HepG2 (cell line): ENCODE measurements at regions not wholly inside any gene's neighbourhood (a gene's known extent, or its start where the extent isn't known, plus 50 kb on each side); places are given as distances from the start of the nearest gene placed in this dataset.
"Not testable (repeated sequence)": the region's sequence is repeated elsewhere in the genome, so short reads cannot be mapped to it uniquely, and the experiment has no call there.

ENCODE experiments used
- ATAC-seq: fragments of 200-7000 bp; cut with Tn5 transposase; 3 replicates; pipeline ENCODE4 v1.9.1; 2020; ENCODE audit warnings: mild to moderate bottlenecking, moderate library complexity
- BruUV-seq: library from RNA; stranded (reverse); fragments of 400-500 nt; replicated peaks from 2 replicates; lab custom pipeline; 2021; lab: Mats Ljungman, UMichigan
- CTCF ChIA-PET: fragments of 300-600 bp; formaldehyde crosslinking; extraction: SDS; loops from one replicate; lab custom pipeline; 2021; ENCODE audit warnings: low total read pairs, inconsistent platforms, low intra/inter-chr PET ratio; lab: Yijun Ruan, JAX
- POLR2A ChIA-PET: fragments of 350-600 bp; sonication (Branson Sonifier 250); formaldehyde crosslinking; loops from one replicate; lab custom pipeline; 2020; ENCODE audit warnings: antibody characterized with exemption, inconsistent platforms; lab: Yijun Ruan, JAX
- DNase-seq: peaks from one replicate; pipeline ENCODE4 v3.0.0-alpha.2; 2015; ENCODE audit warnings: low spot score
- FAIRE-seq: peaks from 3 replicates; lab custom pipeline; 2011; peaks lifted over from hg19 to GRCh38; lab: Jason Lieb, UNC
- H2AFZ ChIP-seq: one replicate; pipeline ENCODE4 v1.6.1; 2011; ENCODE audit warnings: low read length, inconsistent platforms
- H3K27ac ChIP-seq: fragments of 300-600 bp; 3 replicates; pipeline ENCODE4 v1.8.0; 2011; ENCODE audit warnings: mixed run types, mild to moderate bottlenecking, mixed read lengths, low read length, inconsistent platforms; ENCODE audit not compliant: insufficient read depth; ENCODE audit errors: extremely low read length
- H3K27me3 ChIP-seq, 2 experiments: fragments of 200-600 bp in 1 of 2; 2 replicates in 1 of 2; 3 replicates in 1 of 2; pipeline versions ENCODE4 v1.6.0 to v1.8.0; 2011; ENCODE audit warnings: low read length in 2 of 2, mild to moderate bottlenecking in 2 of 2, moderate library complexity in 2 of 2, inconsistent platforms in 1 of 2; ENCODE audit not compliant: insufficient read depth in 2 of 2, control insufficient read depth in 1 of 2
- H3K36me3 ChIP-seq, 2 experiments: fragments of 200-600 bp in 1 of 2; replicated peaks in 1 of 2; 2 replicates in 1 of 2; 3 replicates in 1 of 2; pipeline versions ENCODE4 v1.5.1 to v1.8.0; 2011; ENCODE audit warnings: low read length in 2 of 2, inconsistent platforms in 1 of 2; ENCODE audit not compliant: insufficient read depth in 2 of 2, control insufficient read depth in 1 of 2
- H3K4me1 ChIP-seq: 2 replicates; pipeline ENCODE4 v1.5.1; 2012; ENCODE audit warnings: low read length, inconsistent platforms; ENCODE audit not compliant: insufficient read depth
- H3K4me2 ChIP-seq: 2 replicates; pipeline ENCODE4 v1.6.0; 2011; ENCODE audit warnings: low read depth, low read length, inconsistent platforms
- H3K4me3 ChIP-seq, 3 experiments: fragments of 200-600 bp in 1 of 3; sonication (generic), shearing (Covaris generic) in 1 of 3; replicated peaks in 1 of 3; 2 replicates each; pipeline ENCODE4 v1.5.1; 2011 to 2016; ENCODE audit warnings: low read length in 3 of 3, inconsistent platforms in 2 of 3, low read depth in 2 of 3, mild to moderate bottlenecking in 2 of 3, control low read depth in 1 of 3, mixed read lengths in 1 of 3; ENCODE audit not compliant: insufficient read depth in 1 of 3
- H3K79me2 ChIP-seq: one replicate; pipeline ENCODE4 v1.6.1; 2011; ENCODE audit warnings: low read length, inconsistent platforms; ENCODE audit not compliant: insufficient read depth
- H3K9ac ChIP-seq: 2 replicates; pipeline ENCODE4 v1.6.0; 2011; ENCODE audit warnings: mild to moderate bottlenecking, low read depth, low read length, inconsistent platforms; ENCODE audit not compliant: insufficient read depth
- H3K9me3 ChIP-seq: 2 replicates; pipeline ENCODE4 v1.5.1; 2012; ENCODE audit warnings: mild to moderate bottlenecking, low read length
- H4K20me1 ChIP-seq: 2 replicates; pipeline ENCODE4 v1.6.0; 2011; ENCODE audit warnings: inconsistent platforms, mild to moderate bottlenecking, low read length, moderate library complexity; ENCODE audit not compliant: insufficient read depth
- ARNT2 ChIP-seq: sonication (generic); formaldehyde crosslinking; IDR thresholded peaks from 2 replicates; pipeline ENCODE4 v1.8.0; 2022; ENCODE audit warnings: mild to moderate bottlenecking, low read depth, missing genetic modification reagents, moderate library complexity
- HDAC2 ChIP-seq: sonication (generic); formaldehyde crosslinking; IDR thresholded peaks from 2 replicates; pipeline ENCODE4 v1.4.0; 2020; ENCODE audit warnings: missing genetic modification reagents
- HIVEP1 ChIP-seq: sonication (generic); formaldehyde crosslinking; IDR thresholded peaks from 2 replicates; pipeline ENCODE4 v1.4.0; 2020; ENCODE audit warnings: mild to moderate bottlenecking, missing genetic modification reagents
- HOXD1 ChIP-seq: sonication (generic); formaldehyde crosslinking; IDR thresholded peaks from 2 replicates; pipeline ENCODE4 v1.5.0; 2020; ENCODE audit warnings: missing genetic modification reagents
- JUN ChIP-seq: sonication (generic); formaldehyde crosslinking; IDR thresholded peaks from 2 replicates; pipeline ENCODE4 v1.4.0; 2020; ENCODE audit warnings: mild to moderate bottlenecking, missing genetic modification reagents
- NAIF1 ChIP-seq: sonication (generic); formaldehyde crosslinking; IDR thresholded peaks from 2 replicates; pipeline ENCODE4 v1.5.0; 2020; ENCODE audit warnings: mild to moderate bottlenecking, missing genetic modification reagents, borderline replicate concordance
- NCOR1 ChIP-seq: fragments of 200-600 bp; sonication (generic); IDR thresholded peaks from 2 replicates; pipeline ENCODE4 v1.7.0; 2017; ENCODE audit warnings: antibody characterized with exemption, low read length, borderline replicate concordance
- PPARG ChIP-seq: conservative IDR thresholded peaks from 2 replicates; pipeline ENCODE4 v1.6.1; 2016; ENCODE audit warnings: missing biosample characterization, missing genetic modification reagents
- REL ChIP-seq: sonication (generic); formaldehyde crosslinking; conservative IDR thresholded peaks from 2 replicates; pipeline ENCODE4 v1.8.0; 2022; ENCODE audit warnings: mild to moderate bottlenecking, missing genetic modification reagents, moderate library complexity
- TEF ChIP-seq: sonication (generic); formaldehyde crosslinking; IDR thresholded peaks from 2 replicates; pipeline ENCODE4 v1.5.0; 2020; ENCODE audit warnings: missing genetic modification reagents
- ZNF296 ChIP-seq: sonication (generic); formaldehyde crosslinking; conservative IDR thresholded peaks from 2 replicates; pipeline ENCODE4 v1.5.0; 2020; ENCODE audit warnings: mild to moderate bottlenecking, missing genetic modification reagents
- ZNF329 ChIP-seq: sonication (generic); formaldehyde crosslinking; IDR thresholded peaks from 2 replicates; pipeline ENCODE4 v1.9.0; 2021; ENCODE audit warnings: low read depth, mild to moderate bottlenecking, missing genetic modification reagents
- ZNF350 ChIP-seq: sonication (generic); formaldehyde crosslinking; IDR thresholded peaks from 2 replicates; pipeline ENCODE4 v1.4.0; 2020; ENCODE audit warnings: mild to moderate bottlenecking, low read depth, missing genetic modification reagents, borderline replicate concordance
- ZNF383 ChIP-seq: sonication (generic); formaldehyde crosslinking; IDR thresholded peaks from 2 replicates; pipeline ENCODE4 v1.4.0; 2020; ENCODE audit warnings: missing genetic modification reagents, mild to moderate bottlenecking, borderline replicate concordance
- ZNF484 ChIP-seq: sonication (generic); formaldehyde crosslinking; IDR thresholded peaks from 2 replicates; pipeline ENCODE4 v1.5.1; 2020; ENCODE audit warnings: mild to moderate bottlenecking, low read depth, missing genetic modification reagents, borderline replicate concordance
- ZNF598 ChIP-seq: sonication (generic); formaldehyde crosslinking; IDR thresholded peaks from 2 replicates; pipeline ENCODE4 v1.5.1; 2020; ENCODE audit warnings: mild to moderate bottlenecking, missing genetic modification reagents, borderline replicate concordance
- ZNF850 ChIP-seq: sonication (generic); formaldehyde crosslinking; conservative IDR thresholded peaks from 2 replicates; pipeline ENCODE4 v1.9.0; 2021; ENCODE audit warnings: mild to moderate bottlenecking, missing genetic modification reagents
- WGBS: methylation state at CpG from one replicate; pipeline ENCODE4 v1.1.6; 2017; ENCODE audit warnings: low lambda C conversion rate; 5-methylcytosine and 5-hydroxymethylcytosine counted together
- in situ Hi-C: cut with HindIII; loops from 2 replicates; pipeline ENCODE4 v1.10.0; 2017; ENCODE audit warnings: low pct_unique_long_range_greater_than_20kb; ENCODE audit not compliant: extremely low pct_ligation_motif_present
- intact Hi-C: fragments of 100-400 bp; cut with micrococcal nuclease; formaldehyde crosslinking; loops from one replicate; pipeline ENCODE4 v1.10.0; 2022; ENCODE audit not compliant: unreplicated experiment
- TF ChIP-seq, protein P1 (sequence below): sonication (generic); formaldehyde crosslinking; IDR thresholded peaks from 2 replicates; pipeline ENCODE4 v1.5.0; 2020; ENCODE audit warnings: missing genetic modification reagents

DNA sequence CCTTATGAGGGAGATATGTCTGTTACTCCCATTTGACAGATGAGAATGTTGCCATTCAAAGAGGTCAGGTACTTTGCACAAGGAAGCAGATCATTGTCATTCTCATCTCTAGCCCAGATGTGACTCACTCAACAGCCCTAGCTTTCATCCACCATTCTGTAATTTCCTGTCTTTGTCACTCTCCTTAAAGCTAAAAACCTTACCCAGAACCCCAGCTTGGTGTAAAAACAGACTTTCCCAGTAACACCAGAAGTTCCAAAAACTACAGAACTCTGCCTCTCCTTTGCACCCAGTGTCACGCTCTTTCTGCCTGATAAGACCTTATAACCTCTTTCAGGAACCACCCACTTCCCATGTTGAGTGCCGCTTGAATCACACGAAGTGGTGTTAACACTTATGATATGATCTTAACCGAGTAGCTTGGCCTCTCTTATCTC, 89.1 kb upstream of the SP4 start:
- CTCF ChIA-PET = no interaction called here
- intact Hi-C loops (no loop called here), in situ Hi-C loops (no loop called here)
- FAIRE-seq (no peak), ATAC-seq (no peak), DNase-seq (no peak)
- H3K9ac ChIP-seq = no peak overlapping the region
- H3K9me3 ChIP-seq = no peaks in the 10 kb centered on the region
- H3K79me2 ChIP-seq = no peaks in the 10 kb centered on the region
- POLR2A ChIA-PET = no interaction called here
- no peak overlapping the region for H3K27ac ChIP-seq
- H3K36me3 ChIP-seq = no peaks in the 10 kb centered on the region
- BruUV-seq = no TSS peak
- no peaks in the 10 kb centered on the region for H3K4me1 ChIP-seq
- no peak for TF ChIP-seq ZNF383 (CRISPR knock-in tag)
- no peak for TF ChIP-seq ZNF350 (CRISPR knock-in tag)
- TF ChIP-seq ZNF296 (CRISPR knock-in tag) = no peak
- TF ChIP-seq HDAC2 (CRISPR knock-in tag) = no peak
- no peak for TF ChIP-seq ARNT2
- TF ChIP-seq ZNF484 (CRISPR knock-in tag) = no peak
- TF ChIP-seq HOXD1 = no peak
- TF ChIP-seq REL (CRISPR knock-in tag) = no peak
- TF ChIP-seq JUN = no peak
- no peak for TF ChIP-seq NAIF1 (CRISPR knock-in tag)
- no peak for TF ChIP-seq ZNF329 (CRISPR knock-in tag)
- TF ChIP-seq ZNF850 (CRISPR knock-in tag) = no peak
- TF ChIP-seq TEF (CRISPR knock-in tag) = no peak
- no peak for TF ChIP-seq HIVEP1 (CRISPR knock-in tag)
- TF ChIP-seq NCOR1 = no peak
- TF ChIP-seq, protein P1, sequence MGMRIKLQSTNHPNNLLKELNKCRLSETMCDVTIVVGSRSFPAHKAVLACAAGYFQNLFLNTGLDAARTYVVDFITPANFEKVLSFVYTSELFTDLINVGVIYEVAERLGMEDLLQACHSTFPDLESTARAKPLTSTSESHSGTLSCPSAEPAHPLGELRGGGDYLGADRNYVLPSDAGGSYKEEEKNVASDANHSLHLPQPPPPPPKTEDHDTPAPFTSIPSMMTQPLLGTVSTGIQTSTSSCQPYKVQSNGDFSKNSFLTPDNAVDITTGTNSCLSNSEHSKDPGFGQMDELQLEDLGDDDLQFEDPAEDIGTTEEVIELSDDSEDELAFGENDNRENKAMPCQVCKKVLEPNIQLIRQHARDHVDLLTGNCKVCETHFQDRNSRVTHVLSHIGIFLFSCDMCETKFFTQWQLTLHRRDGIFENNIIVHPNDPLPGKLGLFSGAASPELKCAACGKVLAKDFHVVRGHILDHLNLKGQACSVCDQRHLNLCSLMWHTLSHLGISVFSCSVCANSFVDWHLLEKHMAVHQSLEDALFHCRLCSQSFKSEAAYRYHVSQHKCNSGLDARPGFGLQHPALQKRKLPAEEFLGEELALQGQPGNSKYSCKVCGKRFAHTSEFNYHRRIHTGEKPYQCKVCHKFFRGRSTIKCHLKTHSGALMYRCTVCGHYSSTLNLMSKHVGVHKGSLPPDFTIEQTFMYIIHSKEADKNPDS (CRISPR knock-in tag) = no peak
- TF ChIP-seq PPARG = no peak
- no peak for TF ChIP-seq ZNF598 (CRISPR knock-in tag)
- 35% methylated on average over 4 of the region's 4 CpGs for WGBS
- no peak overlapping the region for H3K4me2 ChIP-seq
- no peak overlapping the region for H2AFZ ChIP-seq
- no peaks in the 10 kb centered on the region for H3K27me3 ChIP-seq
- H4K20me1 ChIP-seq = no peaks in the 10 kb centered on the region
- no peak overlapping the region for H3K4me3 ChIP-seq

- FAIRE-seq = not testable (repeated sequence)
- peak; percentile 87 for ATAC-seq
Observed at GRCh38 chr7:21344900-21345299, 83.0 kb upstream of the SP4 start.

More at GRCh38 chr7:21344900-21345299, 83.0 kb upstream of the SP4 start:
- H4K20me1 ChIP-seq, H3K9ac ChIP-seq, CTCF ChIA-PET, H3K27ac ChIP-seq, H3K4me3 ChIP-seq, in situ Hi-C loops, H3K79me2 ChIP-seq, POLR2A ChIA-PET, H3K9me3 ChIP-seq, intact Hi-C loops, BruUV-seq, H3K27me3 ChIP-seq, H2AFZ ChIP-seq, H3K4me2 ChIP-seq, H3K36me3 ChIP-seq: not testable (repeated sequence)
- 0% methylated on average over 6 of the region's 7 CpGs for WGBS
- H3K4me1 ChIP-seq = peaks cover 11% of the 10 kb centered on the region; the same call in 1 of the 2 replicates
- peak; percentile 13 for DNase-seq
